Retinal pigment epithelial cell (primary cell): ENCODE measurements at regions not wholly inside any gene's neighbourhood (a gene's known extent, or its start where the extent isn't known, plus 50 kb on each side); places are given as distances from the start of the nearest gene placed in this dataset.
"Not testable (repeated sequence)": the region's sequence is repeated elsewhere in the genome, so short reads cannot be mapped to it uniquely, and the experiment has no call there.

Experiments
- DNase-seq: peaks from one replicate; pipeline ENCODE4 v3.0.0-alpha.2; 2010; ENCODE audit warnings: low read depth
- H3K4me3 ChIP-seq: 2 replicates; pipeline ENCODE4 v1.5.1; 2011; ENCODE audit warnings: mild to moderate bottlenecking, low read length, control low read depth, moderate library complexity
- TF ChIP-seq, protein P1 (sequence below): conservative IDR thresholded peaks from 2 replicates; pipeline ENCODE4 v1.5.1; 2011; ENCODE audit warnings: low read depth, low read length, control low read depth, inconsistent platforms

DNA sequence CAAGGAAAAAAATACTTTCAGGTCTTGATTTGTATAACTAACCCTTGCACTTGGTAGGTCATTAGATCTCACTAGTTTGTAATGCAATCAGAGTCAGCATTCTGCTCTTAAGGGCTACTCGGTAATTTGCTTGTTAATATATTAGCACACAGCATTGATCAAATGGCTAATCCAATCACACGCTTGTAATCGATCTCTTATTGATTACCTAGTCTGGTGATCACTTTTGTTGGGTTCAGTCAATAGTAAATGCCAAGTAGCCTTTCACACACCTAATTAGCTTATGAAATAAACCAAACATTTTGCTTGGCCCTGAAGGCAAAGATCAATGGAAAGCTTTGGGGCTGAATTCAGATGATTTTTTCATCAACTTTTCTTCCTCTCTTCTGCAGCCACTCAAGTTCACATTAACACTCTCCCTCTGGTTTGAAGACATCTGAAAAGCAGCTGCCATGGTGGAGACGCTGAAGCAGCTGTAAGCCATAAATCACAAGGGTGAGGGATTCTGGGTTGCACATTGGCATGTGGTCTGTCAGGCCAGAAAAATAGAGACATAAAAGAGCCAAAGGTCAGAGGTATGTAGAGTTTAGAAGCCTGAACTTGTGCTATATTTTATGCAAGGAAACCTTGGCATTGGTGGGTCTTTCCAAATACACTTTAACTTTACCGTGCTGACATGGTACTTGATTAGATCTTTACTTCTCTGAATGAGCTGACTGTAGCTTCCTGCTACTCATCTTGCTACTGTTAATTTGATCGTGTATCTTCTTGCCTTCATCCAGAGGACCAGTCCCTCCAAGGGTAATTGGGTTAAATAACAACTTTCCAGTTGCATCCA lies 234.4 kb downstream of the SIM1 start:
- H3K4me3 ChIP-seq: no peak overlapping the region
- DNase-seq: no peak
- TF ChIP-seq, protein P1, sequence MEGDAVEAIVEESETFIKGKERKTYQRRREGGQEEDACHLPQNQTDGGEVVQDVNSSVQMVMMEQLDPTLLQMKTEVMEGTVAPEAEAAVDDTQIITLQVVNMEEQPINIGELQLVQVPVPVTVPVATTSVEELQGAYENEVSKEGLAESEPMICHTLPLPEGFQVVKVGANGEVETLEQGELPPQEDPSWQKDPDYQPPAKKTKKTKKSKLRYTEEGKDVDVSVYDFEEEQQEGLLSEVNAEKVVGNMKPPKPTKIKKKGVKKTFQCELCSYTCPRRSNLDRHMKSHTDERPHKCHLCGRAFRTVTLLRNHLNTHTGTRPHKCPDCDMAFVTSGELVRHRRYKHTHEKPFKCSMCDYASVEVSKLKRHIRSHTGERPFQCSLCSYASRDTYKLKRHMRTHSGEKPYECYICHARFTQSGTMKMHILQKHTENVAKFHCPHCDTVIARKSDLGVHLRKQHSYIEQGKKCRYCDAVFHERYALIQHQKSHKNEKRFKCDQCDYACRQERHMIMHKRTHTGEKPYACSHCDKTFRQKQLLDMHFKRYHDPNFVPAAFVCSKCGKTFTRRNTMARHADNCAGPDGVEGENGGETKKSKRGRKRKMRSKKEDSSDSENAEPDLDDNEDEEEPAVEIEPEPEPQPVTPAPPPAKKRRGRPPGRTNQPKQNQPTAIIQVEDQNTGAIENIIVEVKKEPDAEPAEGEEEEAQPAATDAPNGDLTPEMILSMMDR: no peak

DNA sequence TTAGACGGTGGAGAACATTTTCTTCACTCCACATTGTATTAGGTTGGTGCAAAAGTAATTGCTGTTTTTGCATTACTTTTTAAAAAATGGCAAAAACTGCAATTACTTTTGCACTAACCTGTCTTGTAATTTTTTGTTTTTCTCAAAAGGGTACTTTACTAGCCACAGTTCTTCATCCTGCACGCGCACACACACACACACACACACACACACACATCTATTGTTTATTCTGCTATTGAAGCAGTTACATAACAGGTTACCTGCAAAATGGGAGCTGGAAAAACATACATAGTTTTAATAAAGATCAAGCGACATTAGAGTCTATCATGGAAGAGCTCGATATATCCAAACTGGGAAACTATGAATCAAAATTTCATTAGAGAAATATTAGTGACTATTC lies 235.2 kb downstream of the SIM1 start:
- H3K4me3 ChIP-seq: no peak overlapping the region
- no peak for DNase-seq
- TF ChIP-seq, protein P1: no peak

DNA sequence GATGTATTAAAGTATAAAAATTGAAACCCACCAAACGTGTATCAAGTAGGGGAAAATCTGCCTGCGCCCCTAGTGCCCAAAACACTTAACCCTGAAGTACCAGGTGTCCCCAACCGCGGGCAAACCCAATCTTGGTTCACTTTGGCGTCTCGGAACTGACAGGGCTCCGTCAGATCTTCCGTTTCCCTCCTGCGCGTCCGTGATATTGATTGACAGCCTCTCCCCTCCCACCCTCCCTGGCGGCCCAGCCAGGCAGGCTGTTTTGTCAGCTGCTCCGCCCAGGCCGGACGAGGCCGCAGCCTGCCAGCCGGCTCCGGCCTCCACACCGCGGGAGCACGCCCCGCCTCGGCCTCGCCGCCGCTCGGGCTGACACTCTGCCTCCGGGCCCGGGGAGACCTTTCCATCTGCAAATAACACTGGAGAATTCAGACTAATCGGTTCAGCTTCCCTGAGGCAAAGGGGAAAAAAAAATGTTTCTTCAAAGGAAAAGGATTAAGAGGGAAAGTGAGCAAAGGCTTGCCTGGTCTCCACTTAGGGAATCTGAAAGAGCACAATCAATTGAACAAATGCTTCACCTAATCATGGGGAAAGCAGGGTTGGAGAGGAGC lies 234.9 kb upstream of the MCHR2 start:
- TF ChIP-seq, protein P1: peak; percentile 39
- DNase-seq: peak; percentile 36
- peak overlapping the region; percentile 64 for H3K4me3 ChIP-seq

DNA sequence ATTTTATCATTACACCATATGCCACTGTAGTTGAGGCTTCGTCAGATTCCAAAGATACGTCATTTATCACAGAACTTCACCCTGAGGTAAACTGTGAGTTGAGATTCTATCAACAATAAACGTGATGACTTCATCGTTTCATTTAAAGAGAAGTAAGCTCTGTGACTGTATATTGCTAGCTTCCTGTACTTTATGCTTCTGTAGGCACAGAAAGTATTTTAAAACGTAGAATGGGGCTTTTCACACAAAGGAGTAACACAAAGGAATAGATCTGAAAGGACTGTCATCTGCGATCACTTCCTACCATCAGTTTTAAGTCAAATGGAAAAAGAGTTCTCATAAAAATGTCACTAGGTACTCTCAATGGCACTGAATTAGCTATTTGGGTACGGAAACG lies 234.4 kb upstream of the MCHR2 start:
- H3K4me3 ChIP-seq: peak overlapping the region; percentile 64
- DNase-seq: no peak
- TF ChIP-seq, protein P1: no peak

DNA sequence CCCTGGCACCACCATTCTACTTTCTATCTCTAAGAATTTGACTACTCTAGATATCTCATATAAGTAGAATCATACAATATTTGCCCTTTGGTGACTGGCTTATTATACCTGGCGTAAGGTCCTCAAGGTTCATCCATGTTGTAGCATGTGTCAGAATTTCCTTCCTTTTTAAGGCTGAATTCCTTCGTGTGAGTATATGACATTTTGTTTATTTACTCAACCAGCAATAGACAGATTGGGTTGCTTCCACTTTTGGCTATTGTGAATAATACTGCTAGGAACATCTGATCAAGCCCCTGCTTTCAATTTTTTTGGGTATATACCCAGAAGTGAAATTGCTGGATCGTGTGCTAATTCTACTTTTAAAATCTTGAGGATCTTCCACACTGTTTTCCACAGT lies 232.8 kb upstream of the MCHR2 start:
- DNase-seq: no peak
- TF ChIP-seq, protein P1: no peak
- H3K4me3 ChIP-seq: no peak overlapping the region

DNA sequence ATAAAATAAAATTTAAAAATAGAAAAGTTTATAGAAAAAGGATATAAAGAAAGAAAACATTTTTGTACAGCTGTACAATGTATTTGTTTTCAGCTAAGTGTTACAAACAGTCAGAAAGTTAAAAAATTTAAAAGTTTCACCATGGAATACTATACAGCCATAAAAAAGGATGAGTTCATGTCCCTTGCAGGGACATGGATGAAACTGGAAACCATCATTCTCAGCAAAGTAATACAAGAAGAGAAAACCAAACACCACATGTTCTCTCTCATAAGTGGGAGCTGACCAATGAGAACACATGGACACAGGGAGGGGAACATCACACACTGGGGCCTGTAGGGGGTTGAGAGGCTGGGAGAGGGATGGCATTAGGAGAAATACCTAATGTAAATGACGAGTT lies 229.9 kb upstream of the MCHR2 start:
- not testable (repeated sequence) for DNase-seq, H3K4me3 ChIP-seq

DNA sequence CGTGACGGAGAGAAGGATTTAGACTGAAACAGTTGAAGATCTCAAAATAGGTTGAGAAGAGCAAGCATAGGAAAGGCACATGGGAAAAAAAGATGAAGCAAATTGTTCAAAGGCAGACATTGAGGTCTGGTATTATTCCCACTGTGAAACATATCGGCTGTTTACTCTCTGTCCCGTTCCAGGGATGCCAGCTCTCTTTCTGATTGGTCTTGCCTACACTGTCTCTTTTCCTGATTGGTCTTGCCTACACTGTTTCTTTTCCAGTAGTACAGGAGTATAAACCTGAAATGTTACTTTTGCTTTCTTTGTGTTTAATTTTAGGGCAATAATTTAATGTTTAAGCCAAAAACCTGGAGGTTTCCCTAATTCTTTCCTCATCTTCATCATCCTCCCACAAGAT lies 226.5 kb upstream of the MCHR2 start:
- no peak for DNase-seq
- no peak overlapping the region for H3K4me3 ChIP-seq
- TF ChIP-seq, protein P1: no peak
